Prostate gland (tissue), 2 donors: ENCODE measurements at regions not wholly inside any gene's neighbourhood (a gene's known extent, or its start where the extent isn't known, plus 50 kb on each side); places are given as distances from the start of the nearest gene placed in this dataset.

ENCODE experiments used
- POLR2A ChIP-seq: fragments of 450-650 bp; IDR thresholded peaks from one replicate; pipeline ENCODE4 v1.6.1; 2016; ENCODE audit warnings: antibody characterized with exemption, mild to moderate bottlenecking
- TF ChIP-seq, protein P1 (sequence below), 4 experiments: fragments of 200-600 bp in 2 of 4; fragments of 450-650 bp in 2 of 4; sonication (generic) in 2 of 4; IDR thresholded peaks; 1 replicate in 3 of 4; 2 replicates in 1 of 4; pipeline ENCODE4 v1.5.1; 2016 to 2019; ENCODE audit warnings: antibody characterized with exemption in 4 of 4, mild to moderate bottlenecking in 2 of 4, moderate library complexity in 2 of 4

DNA sequence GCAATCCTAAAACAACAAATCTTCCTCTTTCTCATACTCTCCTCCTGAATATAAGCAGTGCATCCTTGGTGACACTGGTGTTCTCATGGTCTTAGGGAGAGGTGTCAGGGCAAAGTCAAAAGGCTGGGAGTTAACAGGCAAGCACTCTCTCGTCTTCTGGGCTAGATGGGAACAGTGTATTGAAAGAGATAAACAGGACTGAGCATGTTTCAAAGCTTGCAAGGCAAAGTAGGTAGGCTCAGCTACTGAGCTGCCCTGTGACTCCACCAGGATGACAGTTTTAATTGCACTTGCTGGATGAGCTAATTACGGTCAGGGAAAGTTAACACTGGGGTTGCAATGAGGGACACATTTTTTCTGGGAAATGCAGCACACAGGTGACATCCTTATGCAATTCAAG, 554.9 kb upstream of the NRP1 start:
- TF ChIP-seq, protein P1, sequence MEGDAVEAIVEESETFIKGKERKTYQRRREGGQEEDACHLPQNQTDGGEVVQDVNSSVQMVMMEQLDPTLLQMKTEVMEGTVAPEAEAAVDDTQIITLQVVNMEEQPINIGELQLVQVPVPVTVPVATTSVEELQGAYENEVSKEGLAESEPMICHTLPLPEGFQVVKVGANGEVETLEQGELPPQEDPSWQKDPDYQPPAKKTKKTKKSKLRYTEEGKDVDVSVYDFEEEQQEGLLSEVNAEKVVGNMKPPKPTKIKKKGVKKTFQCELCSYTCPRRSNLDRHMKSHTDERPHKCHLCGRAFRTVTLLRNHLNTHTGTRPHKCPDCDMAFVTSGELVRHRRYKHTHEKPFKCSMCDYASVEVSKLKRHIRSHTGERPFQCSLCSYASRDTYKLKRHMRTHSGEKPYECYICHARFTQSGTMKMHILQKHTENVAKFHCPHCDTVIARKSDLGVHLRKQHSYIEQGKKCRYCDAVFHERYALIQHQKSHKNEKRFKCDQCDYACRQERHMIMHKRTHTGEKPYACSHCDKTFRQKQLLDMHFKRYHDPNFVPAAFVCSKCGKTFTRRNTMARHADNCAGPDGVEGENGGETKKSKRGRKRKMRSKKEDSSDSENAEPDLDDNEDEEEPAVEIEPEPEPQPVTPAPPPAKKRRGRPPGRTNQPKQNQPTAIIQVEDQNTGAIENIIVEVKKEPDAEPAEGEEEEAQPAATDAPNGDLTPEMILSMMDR (IDR thresholded peaks at IDR 0.05), result no peak
- no peak for TF ChIP-seq POLR2A
